HG03064 (cell line): ENCODE measurements at regions not wholly inside any gene's neighbourhood (a gene's known extent, or its start where the extent isn't known, plus 50 kb on each side); places are given as distances from the start of the nearest gene placed in this dataset.

Experiments
- ATAC-seq: cut with Tn5 transposase; IDR thresholded peaks from one replicate; pipeline ENCODE4 v1.9.1; 2021; ENCODE audit warnings: low read depth; ENCODE audit not compliant: unreplicated experiment

DNA sequence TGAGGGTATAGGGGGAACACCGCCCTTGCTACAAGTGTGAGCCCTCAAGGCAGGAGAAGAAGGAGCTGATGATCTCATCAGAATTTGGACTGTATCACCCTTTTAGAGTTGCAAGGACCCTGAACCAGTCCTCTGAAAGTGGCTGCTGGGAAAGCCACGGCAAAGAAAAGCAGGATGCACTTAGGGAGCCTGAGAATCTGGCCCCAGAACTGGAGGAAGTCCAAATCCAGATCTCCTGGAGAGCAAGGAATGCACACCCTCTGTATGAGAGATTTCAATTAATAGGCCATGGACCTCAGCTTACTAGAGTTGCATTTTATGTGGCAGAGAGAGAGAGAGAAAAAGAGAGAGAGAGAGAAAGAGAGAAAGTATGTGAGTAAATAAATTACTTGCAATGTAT is 662.9 kb downstream of the CCSER2 start:
- no peak for ATAC-seq

- ATAC-seq: no peak
Measured at GRCh38 chr10:84993251-84994035, 665.1 kb downstream of the CCSER2 start.

GRCh38 chr10:84994722-84995121 is 666.3 kb downstream of the CCSER2 start:
- no peak for ATAC-seq

- no peak for ATAC-seq
Measured at GRCh38 chr10:84996580-84996979, 668.2 kb downstream of the CCSER2 start.

GRCh38 chr10:84997870-84998269 is 669.5 kb downstream of the CCSER2 start:
- ATAC-seq: no peak

GRCh38 chr10:84999929-85000328 is 671.5 kb downstream of the CCSER2 start:
- no peak for ATAC-seq

DNA sequence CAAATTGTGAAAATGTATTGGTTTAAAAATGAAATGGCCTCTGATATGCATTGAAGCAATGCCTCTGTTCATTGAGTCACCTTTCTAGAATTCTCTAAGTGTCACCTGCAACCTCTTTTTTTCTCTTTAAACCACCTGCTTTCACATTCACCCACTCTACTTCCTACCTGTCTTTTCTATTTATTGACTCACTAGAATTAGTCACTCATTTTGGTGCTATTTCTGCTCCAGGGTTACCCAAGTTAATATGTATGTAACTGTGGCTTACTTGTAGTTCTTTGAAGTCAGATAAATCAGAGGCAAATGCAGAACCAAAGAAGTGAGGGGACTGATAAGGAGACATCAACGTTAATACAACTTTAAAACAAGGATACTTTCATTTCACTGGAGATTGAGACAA is 674.7 kb downstream of the CCSER2 start:
- ATAC-seq: no peak

- no peak for ATAC-seq
Measured at GRCh38 chr10:85008488-85009184, 680.2 kb downstream of the CCSER2 start.

- ATAC-seq: no peak
Measured at GRCh38 chr10:85012305-85012704, 683.9 kb downstream of the CCSER2 start.

GRCh38 chr10:85026878-85027467 is 698.6 kb downstream of the CCSER2 start:
- ATAC-seq: no peak

DNA sequence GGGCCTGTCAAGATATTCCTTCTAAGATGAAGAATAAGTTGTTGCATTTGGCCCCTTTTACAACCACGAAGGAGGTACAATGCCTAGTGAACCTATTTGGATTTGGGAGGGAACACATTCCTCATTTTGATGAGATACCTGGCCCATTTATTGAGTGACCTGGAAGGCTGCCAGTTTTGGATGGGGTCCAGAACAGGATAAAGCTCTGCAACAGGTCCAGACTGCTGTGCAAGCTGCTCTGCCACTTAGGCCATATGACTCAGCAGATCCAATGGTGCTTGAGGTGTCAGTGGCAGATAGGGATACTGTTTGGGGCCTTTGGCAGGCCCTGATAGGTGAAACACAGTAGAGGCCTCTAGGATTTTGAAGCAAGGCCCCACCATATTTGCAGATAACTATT is 704.6 kb downstream of the CCSER2 start:
- ATAC-seq: no peak

DNA sequence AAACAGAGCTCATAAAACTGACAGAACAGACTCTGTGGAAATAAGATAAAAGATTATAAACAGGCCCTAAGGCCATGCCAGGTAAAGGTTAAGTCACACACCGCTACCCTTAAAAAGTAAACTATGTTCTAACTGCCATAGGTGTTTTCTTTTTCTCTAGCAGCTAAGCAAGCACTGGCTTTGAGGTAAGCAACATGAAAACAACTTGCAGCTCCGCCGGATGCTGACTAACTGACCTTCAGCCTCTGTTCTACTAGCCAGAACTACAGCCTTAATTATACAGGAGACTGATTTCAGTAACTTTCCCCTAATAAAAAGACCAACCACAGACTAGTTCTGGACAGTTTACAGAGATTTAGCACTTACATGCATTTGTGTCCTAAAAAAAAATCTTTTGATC is 708.3 kb downstream of the CCSER2 start:
- ATAC-seq: no peak

DNA sequence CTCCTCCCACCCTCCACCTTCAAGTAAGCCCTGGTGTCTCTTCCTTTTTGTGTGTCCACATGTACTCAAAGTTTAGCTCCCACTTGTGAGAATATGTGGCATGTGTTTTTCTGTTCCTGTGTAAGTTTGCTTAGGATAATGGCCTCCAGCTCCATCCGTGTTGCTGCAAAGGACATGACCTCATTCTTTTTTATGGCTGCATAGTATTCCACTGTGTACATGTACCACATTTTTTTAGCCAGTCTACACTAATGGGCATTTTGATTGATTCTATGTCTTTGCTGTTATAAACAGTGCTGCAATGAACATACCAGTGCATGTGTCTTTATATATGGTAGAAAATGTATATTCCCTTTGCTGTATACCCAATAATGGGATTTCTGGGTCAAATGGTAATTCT is 710.9 kb downstream of the CCSER2 start:
- ATAC-seq: no peak

DNA sequence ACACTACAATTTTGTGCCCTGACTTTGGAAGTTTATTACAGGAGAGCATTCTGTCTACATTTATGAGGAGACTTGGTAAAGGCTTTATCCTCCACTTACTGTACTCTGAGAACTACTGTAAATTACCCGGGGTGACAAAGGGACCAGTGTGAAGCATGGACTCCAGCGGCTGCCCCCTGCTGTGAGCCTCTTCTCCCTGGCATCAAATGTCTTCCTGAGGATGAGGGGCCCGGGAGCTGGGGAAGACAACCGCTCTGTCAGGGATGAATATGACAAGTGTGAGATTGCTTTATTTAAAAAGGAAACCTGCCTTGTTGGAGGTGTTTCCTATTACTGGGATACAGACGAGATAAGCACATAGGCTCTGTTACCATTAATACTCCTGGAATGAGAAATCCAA is 714.8 kb downstream of the CCSER2 start:
- ATAC-seq: no peak

- no peak for ATAC-seq
Measured at GRCh38 chr10:85045046-85045445, 716.7 kb downstream of the CCSER2 start.

GRCh38 chr10:85047170-85047834 is 718.9 kb downstream of the CCSER2 start:
- ATAC-seq: no peak

DNA sequence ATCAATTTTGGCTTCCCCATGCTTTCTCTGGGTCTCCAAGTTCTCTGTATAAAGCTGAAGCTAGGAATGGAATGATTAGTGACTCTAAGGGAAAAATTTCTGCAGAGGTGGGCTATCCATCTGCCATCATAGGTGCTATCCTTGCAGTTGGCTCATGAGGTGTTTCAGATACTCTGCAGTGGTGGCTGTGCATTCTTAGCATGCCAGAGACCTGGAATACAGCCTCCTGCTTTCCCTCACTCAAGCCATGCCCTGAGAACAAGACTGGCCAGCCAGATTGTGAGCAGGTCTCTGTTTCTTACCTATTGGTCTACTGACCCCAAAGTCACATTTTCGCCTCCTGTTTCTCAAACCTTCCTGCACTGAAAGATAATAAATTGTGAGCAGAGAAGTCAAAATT is 719.6 kb downstream of the CCSER2 start:
- no peak for ATAC-seq

DNA sequence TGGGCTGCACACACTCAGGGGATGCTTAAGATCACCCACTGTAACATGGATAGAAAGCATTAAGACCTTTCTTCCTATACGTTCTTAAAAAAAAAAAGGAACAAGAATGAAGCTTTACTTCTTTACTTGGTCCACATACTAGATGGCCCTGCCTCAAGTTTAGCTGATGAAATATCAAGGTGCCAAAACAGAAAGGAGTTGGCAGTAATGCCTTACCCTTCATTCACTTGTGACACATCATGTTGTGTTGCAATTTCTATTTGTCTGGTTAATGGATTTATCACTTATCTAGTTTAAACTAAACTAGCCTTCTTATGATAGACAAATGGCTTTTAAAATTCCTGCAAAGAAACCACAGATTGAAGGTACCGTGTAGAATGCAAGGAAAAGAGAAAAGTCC is 720.3 kb downstream of the CCSER2 start:
- no peak for ATAC-seq

DNA sequence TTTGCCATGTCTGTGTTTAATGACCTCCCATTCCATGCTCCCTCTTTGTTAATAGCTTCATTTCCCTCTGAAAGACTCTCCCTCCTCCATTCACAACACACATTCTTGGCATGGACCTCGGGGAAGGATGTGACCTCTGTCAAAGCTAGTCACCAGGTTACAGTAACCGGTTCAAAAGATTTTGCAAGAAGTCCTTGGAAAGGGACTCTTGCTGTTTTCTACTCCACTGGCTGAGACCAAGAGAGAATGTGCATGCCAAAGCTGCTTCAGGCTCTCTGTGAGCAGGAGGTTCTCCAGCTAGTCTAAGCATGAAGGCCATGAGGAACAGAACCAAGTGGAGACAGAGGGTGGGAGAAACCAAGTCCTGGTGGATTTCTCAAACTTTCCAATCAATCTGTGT is 732.6 kb downstream of the CCSER2 start:
- ATAC-seq: no peak

GRCh38 chr10:85061401-85061800 is 733.0 kb downstream of the CCSER2 start:
- no peak for ATAC-seq

DNA sequence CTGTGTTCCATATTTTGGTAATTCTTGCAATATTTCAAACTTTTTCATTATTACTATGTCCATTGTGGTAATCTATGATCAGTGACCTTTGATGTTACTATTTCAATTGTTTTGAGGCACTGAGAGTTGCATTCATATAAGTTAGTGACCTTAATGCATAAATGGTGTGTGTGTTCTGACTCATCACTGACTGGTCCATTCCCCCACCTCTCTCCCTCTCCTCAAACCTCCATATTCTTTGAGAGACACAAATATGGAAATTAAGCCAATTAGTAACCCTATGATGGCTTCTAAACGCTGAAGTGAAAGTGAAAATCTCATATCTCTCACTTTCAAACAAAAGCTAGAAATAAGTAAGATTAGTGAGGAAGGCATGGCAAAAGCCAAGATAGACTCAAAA is 739.6 kb downstream of the CCSER2 start:
- ATAC-seq: no peak
